Renal cortex interstitium (tissue), 11 donors: ENCODE measurements at regions not wholly inside any gene's neighbourhood (a gene's known extent, or its start where the extent isn't known, plus 50 kb on each side); places are given as distances from the start of the nearest gene placed in this dataset.

ENCODE experiments used
- DNase-seq, 11 donors: peaks; one replicate each; pipeline ENCODE4 v3.0.0-alpha.2; 2013; ENCODE audit warnings: low read depth in 9 of 11, low spot score in 4 of 11; ENCODE audit errors: extremely low read depth in 1 of 11

DNA sequence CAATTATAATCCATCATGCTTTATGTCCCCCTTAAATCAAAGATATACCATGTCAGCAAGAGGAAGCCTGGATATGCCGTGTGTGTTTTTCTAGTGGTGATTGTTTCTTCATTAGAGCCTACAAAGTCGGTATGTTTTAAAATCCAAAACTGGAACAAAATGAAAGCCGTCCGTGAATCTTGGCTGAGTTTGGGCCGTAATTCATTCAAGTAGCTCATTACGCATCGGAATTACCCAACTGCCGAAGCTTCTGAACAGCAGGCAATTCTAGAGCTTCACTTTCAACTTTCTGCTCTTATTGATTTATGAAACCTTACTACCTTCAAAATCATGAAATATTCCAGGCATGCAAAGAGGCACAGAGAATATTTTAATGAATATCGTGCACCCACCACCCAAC, 224.7 kb downstream of the AACS start:
- no peak for DNase-seq

DNA sequence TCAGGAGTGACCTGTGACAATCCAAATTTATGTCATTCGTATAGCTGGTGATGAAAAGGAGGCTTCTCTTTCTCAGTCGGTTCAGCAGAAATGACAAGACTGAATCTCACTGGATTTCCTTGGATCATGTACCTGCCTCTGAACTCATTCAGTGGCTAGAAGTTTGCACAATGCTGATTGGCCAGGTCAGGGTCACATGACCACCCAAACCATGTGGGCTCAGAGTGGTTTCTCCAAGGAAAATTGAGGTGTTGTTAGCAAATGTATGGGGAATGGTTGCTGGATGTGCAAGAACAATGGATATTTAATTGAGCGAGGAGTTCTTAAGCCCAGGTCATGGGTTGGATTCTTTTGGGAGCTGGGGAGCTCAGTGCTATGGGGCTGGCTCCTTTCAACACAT, 227.5 kb downstream of the AACS start:
- DNase-seq, result no peak

DNA sequence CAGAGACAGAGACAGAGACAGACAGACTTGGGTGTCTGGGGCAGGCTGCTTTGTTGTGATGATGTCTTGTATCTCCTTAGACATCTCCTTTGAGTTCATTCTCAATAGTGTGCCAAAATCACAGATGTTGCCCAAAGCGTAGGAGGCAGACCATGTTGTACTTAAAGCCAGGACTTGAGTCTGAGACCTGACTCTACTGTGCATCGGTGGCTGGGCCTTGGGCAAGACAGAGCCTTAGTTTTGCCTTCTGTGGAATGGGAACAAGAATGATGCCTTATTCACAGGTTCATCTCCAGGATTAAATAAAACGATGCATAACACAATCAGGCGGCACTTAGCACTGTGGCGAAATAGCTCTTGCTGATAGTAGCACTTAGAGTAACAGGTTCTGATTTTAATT, 230.3 kb downstream of the AACS start:
- no peak for DNase-seq

DNA sequence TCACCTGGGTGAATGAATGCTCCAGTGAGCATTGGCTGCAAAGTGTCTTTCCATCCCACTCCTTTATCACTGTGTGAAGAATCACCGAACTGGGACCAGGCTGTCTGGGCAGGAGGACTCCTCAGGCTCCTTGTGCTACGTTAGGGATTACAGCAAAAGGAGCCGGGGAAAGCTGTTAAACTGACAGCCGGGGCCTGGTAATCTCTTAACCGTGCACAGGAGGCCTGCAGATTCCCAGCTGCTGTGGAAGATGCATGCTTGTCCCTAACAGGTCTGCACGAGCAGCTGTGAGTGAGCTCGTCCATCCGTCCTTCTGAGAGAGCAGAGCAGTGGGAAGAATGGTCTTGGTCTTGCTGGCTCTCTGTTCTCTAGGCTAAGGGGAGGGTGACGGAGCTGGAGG, 231.5 kb downstream of the AACS start:
- no peak for DNase-seq

- no peak for DNase-seq
Measured at GRCh38 chr12:125299840-125300239, 234.6 kb downstream of the AACS start.

DNA sequence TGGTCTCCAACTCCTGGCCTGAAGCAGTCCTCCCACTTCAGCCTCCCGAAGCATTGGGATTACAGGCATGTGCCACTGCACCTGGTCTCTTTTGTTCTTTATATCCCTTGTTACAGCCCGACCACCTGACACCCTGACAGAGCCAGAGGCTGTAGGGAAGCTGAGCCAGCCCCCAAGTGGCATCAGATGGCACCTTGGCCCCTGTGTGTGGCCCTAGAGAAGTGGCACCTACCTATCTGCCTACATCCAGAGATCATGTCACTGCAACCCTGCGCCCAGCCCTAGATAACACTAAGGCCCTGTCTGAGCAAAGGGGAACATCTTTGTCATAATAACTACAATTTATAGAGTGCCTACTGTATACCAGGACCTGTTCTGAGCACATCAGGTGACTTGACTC, 235.0 kb downstream of the AACS start:
- DNase-seq, result no peak

DNA sequence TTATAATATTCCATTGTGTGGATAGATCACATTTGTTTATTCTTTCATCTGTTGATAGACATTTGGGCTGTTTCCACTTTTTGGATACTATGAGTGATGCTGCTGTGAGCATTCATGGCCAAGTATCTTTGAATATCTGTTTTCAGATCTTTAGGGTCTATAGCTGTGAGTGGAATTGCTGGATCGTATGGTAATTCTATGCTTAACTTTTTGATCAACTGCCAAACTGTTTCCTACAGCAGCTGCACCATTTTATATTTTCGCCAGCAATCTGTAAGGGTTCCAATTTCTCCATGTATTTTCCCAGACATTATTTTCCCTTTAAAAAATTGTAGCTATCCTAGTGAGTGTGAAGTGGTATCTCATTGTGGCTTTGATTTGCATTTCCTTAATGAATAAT, 238.1 kb downstream of the AACS start:
- DNase-seq, result no peak

DNA sequence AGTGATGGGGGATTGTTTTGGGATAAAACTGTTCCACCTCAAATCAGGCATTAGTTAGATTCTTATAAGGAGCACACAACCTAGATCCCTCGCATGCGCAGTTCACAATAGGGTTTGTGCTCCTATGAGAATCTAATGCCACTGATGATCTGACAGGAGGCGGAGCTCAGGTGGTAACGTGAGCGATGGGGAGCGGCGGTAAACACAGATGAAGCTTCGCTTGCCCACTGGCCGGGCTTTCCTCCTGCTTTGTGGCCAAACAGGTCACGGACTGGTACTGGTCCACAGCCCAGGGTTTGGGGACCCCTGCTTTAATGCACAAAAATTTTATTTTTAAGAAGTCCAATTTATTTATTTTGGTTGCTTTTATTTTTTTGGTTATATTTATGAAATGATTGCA, 238.8 kb downstream of the AACS start:
- DNase-seq, result no peak

GRCh38 chr12:125305231-125305630, 240.0 kb downstream of the AACS start:
- peak in 8 of 11 donors; percentile 18 to 59 (median 26) for DNase-seq

DNA sequence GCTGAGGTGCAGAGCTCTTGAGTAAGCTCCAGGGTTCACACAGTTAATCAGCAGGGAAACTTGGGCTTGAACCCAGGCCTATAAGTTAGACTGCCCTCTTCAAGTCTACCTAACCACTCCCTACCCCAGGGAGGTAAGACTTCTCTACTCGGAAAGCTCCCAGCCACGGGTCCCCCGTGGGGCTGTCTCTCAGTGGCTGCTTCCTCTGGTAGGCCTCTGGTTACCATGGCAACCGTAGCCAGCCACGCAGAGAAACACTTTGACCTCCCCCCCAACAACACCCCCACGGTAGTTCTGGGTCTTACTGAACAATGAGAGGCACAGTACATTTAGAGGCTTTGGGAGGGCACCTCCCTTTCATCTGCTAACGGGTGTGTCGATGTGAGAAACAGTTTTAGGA, 245.2 kb downstream of the AACS start:
- DNase-seq, result no peak

- DNase-seq, result no peak
Measured at GRCh38 chr12:125311050-125311449, 245.8 kb downstream of the AACS start.

GRCh38 chr12:125312471-125312870, 247.2 kb downstream of the AACS start:
- no peak for DNase-seq

- DNase-seq, result no peak
Measured at GRCh38 chr12:125314051-125314755, 249.0 kb downstream of the AACS start.

DNA sequence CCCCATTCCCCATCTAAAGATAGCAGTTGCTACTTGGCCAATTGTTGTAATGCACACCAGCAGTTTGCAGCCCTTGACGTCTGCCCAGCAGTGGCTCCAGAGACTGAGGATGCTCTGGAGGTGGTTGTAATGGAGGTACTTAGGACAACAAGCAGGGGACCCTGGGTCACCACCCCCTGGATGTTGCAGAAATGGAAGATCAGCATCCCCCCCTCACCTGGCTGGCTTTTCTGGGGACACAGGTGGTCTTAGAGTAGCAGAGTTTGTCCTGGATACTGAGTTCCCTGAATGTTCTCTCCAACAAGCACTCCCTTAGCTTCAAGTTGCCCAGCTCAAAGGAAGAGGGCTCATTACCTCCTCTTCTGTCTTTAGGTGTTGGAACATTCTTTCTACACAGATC, 250.5 kb downstream of the AACS start:
- DNase-seq, result no peak

DNA sequence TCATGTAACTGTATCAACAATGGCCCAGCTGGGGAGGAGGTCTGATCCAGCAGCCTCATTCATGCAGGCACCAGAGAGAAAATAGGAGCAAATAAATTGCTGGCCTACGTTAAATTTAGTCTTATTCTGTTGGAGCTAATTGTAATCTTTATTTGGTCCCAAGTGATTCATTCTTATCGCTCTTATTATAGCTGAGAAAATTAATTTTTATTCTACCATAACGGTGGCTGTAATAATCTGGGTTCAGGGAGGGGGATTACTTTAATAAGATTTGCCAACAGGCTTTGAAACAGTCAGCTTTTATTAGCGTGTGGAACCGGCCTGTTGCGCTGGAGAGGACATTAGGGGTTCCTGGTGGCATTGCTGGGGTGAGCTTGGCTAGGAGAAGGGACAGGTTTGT, 254.9 kb downstream of the AACS start:
- no peak for DNase-seq

- DNase-seq, result no peak
Measured at GRCh38 chr12:125324861-125325490, 259.7 kb downstream of the AACS start.

DNA sequence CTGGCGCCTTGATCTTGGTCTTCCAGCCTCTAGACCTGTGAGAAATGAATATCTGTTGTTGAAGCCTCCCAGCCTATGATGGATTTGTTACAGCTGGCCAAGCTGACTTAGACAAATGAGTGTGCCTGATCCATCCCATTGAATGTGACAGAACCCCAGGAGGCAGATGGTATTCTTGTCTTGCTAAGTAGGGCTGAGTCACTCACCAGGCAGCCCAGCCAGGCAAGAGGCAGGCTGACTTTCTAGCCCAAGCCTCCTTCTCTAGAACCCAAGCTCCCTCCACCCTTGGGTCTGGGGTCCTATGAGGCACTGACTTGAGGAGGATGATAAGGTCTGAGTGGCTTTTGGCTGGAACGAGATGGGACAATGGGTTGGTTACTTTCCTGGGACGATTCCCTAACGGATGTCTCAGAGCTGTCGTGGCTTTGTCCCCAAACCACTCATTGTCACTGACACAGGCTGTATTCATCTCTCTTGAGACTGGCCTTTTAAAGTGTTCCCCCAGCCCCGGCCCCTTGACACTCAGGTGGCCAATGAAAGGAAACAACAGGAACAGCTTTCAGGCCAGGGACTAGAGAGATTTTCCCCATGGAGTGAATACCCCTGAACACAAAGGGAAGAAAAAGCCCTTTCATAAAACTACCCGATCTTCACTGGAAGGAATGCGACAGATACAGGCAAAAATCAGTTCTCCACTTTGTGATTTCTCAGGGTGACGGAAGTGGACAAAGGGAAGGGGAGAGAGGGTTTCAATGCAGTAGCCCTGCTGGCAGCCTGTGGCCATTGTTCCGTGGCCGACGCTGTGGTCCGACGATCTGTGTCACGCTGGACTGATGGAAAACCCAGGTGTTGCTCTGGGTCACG, 264.2 kb downstream of the AACS start:
- no peak for DNase-seq

GRCh38 chr12:125330645-125331341, 265.6 kb downstream of the AACS start:
- peak; percentile 20 to 50 (median 43) for DNase-seq

- DNase-seq, result no peak
Measured at GRCh38 chr12:125331342-125332052, 266.3 kb downstream of the AACS start.
